Gastrocnemius medialis (tissue), 4 donors: ENCODE measurements at regions not wholly inside any gene's neighbourhood (a gene's known extent, or its start where the extent isn't known, plus 50 kb on each side); places are given as distances from the start of the nearest gene placed in this dataset.

Source experiments
- ATAC-seq, 2 donors: fragments of 150-250 bp; one replicate each; pipeline ENCODE4 v1.9.1; 2016
- DNase-seq, 2 donors: peaks; one replicate each; pipeline ENCODE4 v3.0.0-alpha.2; 2019
- H3K27ac ChIP-seq, 4 donors: fragments of 200-600 bp; sonication (generic); 1 replicate in 1 of 4; 2 replicates in 3 of 4; pipeline ENCODE4 v1.5.1; 2016 to 2018; ENCODE audit warnings: mild to moderate bottlenecking in 2 of 4, moderate library complexity in 1 of 4
- H3K27me3 ChIP-seq, 3 donors: fragments of 200-600 bp; sonication (generic) in 2 of 3; 1 replicate in 1 of 3; 2 replicates in 2 of 3; pipeline versions ENCODE4 v1.5.1 to v1.6.0; 2016 to 2019; ENCODE audit warnings: mild to moderate bottlenecking in 1 of 3, moderate library complexity in 1 of 3
- H3K36me3 ChIP-seq, 2 donors: fragments of 200-600 bp; sonication (generic) in 1 of 2; one replicate each; pipeline ENCODE4 v1.5.1; 2017 to 2018
- H3K4me1 ChIP-seq, 2 donors: fragments of 200-600 bp; sonication (generic) in 1 of 2; one replicate each; pipeline ENCODE4 v1.5.1; 2016 to 2017; ENCODE audit warnings: mild to moderate bottlenecking in 2 of 2
- H3K4me3 ChIP-seq, 4 donors: fragments of 200-600 bp; sonication (generic) in 3 of 4; 1 replicate in 1 of 4; 2 replicates in 3 of 4; pipeline ENCODE4 v1.5.1; 2016 to 2019; ENCODE audit warnings: mild to moderate bottlenecking in 2 of 4
- H3K9me3 ChIP-seq, 3 donors: fragments of 200-600 bp; sonication (generic) in 2 of 3; 1 replicate in 1 of 3; 2 replicates in 2 of 3; pipeline ENCODE4 v1.5.1; 2016 to 2019
- POLR2A ChIP-seq, 2 donors: fragments of 450-650 bp; IDR thresholded peaks; one replicate each; pipeline ENCODE4 v1.6.1; 2017; ENCODE audit warnings: antibody characterized with exemption in 2 of 2, mild to moderate bottlenecking in 2 of 2, moderate library complexity in 2 of 2
- in situ Hi-C, 4 donors: fragments of 200-750 bp; cut with MboI; loops; one replicate each; pipeline versions ENCODE4 v1.15.0 to v1.8.0; 2017; ENCODE audit warnings: low sequenced_read_pairs in 4 of 4
- intact Hi-C: fragments of 100-400 bp; cut with DNase I; formaldehyde crosslinking; loops from one replicate; pipeline ENCODE4 v1.15.1; 2023; ENCODE audit warnings: low total_unique reads
- TF ChIP-seq, protein P1 (sequence below), 5 experiments: fragments of 450-650 bp in 3 of 5; fragments of 200-600 bp in 2 of 5; sonication (generic) in 2 of 5; IDR thresholded peaks in 4 of 5; conservative IDR thresholded peaks in 1 of 5; 1 replicate in 4 of 5; 2 replicates in 1 of 5; pipeline ENCODE4 v1.5.1; 2016 to 2019; ENCODE audit warnings: antibody characterized with exemption in 5 of 5, mild to moderate bottlenecking in 3 of 5, moderate library complexity in 3 of 5

DNA sequence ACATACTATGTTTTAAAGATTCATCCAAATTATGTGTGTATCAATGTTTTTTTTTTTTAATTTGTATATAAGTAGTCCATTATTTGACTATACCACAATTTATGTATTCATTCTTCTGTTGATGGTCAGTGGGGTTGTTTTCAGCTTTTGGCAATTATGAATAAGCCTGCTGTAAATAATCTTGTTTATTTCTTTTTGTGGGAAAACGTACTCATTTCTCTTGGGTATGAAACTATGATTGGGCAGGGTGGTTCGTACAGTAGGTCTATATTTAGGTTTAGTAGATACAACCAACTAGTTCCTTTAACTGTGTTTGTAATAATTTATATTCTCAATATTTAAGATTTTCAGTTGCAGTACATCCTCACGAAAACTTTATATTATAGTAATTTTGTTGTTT is 329.2 kb downstream of the LPIN1 start:
- TF ChIP-seq, protein P1, sequence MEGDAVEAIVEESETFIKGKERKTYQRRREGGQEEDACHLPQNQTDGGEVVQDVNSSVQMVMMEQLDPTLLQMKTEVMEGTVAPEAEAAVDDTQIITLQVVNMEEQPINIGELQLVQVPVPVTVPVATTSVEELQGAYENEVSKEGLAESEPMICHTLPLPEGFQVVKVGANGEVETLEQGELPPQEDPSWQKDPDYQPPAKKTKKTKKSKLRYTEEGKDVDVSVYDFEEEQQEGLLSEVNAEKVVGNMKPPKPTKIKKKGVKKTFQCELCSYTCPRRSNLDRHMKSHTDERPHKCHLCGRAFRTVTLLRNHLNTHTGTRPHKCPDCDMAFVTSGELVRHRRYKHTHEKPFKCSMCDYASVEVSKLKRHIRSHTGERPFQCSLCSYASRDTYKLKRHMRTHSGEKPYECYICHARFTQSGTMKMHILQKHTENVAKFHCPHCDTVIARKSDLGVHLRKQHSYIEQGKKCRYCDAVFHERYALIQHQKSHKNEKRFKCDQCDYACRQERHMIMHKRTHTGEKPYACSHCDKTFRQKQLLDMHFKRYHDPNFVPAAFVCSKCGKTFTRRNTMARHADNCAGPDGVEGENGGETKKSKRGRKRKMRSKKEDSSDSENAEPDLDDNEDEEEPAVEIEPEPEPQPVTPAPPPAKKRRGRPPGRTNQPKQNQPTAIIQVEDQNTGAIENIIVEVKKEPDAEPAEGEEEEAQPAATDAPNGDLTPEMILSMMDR (IDR thresholded peaks at IDR 0.05 in 4 of 5, conservative IDR thresholded peaks at IDR 0.05 in 1 of 5), result no peak
- TF ChIP-seq POLR2A (IDR thresholded peaks at IDR 0.05), result no peak
- no peaks in the 10 kb centered on the region for H3K27me3 ChIP-seq
- in situ Hi-C loops, result no loop called here

DNA sequence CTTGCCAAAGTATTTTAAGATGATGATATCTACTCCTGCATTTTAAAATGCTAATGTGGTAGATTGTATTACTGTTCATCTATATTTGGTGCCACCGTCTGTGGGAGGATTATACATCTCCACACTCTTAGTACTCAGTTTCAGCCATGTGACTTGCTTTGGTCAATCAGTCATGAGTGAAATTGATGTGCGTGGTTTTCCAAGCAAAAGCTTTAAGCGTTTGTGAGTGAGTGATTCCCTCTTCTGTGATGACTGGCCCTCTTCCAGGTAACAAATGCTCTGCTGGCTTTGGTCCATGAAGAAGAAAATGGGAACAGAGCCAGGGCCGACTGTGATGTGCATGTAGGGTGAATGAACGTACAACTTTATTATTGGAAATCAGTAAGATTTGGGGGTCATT is 330.4 kb downstream of the LPIN1 start:
- in situ Hi-C loops, result no loop called here
- no peak for TF ChIP-seq POLR2A (IDR thresholded peaks at IDR 0.05)
- TF ChIP-seq, protein P1 (IDR thresholded peaks at IDR 0.05 in 4 of 5, conservative IDR thresholded peaks at IDR 0.05 in 1 of 5), result no peak

More for the DNA sequence above, 329.2 kb downstream of the LPIN1 start:
- no peaks in the 10 kb centered on the region for H3K9me3 ChIP-seq
- H3K36me3 ChIP-seq, result no peaks in the 10 kb centered on the region
- H3K4me1 ChIP-seq, result no peaks in the 10 kb centered on the region
- no peak overlapping the region for H3K4me3 ChIP-seq
- no peak for DNase-seq
- intact Hi-C loops, result no loop called here
- no peak for ATAC-seq
- no peak overlapping the region for H3K27ac ChIP-seq

DNA sequence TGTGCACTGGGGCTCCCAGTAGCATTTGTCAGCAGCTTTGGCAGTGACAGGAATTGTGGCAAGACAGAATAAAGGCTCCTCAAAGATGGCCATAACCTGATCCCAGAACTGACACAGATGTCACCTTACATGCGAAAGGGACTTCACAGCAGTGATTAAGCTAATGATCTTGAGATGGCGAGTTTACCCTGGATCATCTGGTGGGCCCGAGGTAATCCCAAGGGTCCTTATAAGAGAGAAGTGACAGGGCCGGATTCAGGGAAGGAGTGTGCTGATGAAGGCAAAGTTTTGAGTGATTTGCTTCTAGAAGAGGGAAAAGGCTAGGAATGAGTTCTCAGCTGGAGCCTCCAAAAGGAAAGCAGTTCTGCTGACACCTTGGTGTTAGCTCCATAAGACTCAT is 333.9 kb downstream of the LPIN1 start:
- Histone ChIP-seq H3K27ac (no peak overlapping the region), H3K9me3 (no peaks in the 10 kb centered on the region), H3K36me3 (no peaks in the 10 kb centered on the region), H3K27me3 (no peaks in the 10 kb centered on the region), H3K4me1 (no peaks in the 10 kb centered on the region), H3K4me3 (no peak overlapping the region)
- no peak for TF ChIP-seq POLR2A (IDR thresholded peaks at IDR 0.05)
- TF ChIP-seq, protein P1 (IDR thresholded peaks at IDR 0.05 in 4 of 5, conservative IDR thresholded peaks at IDR 0.05 in 1 of 5), result no peak
- DNase-seq, result no peak
- intact Hi-C loops, result no loop called here
- in situ Hi-C loops, result no loop called here
- ATAC-seq, result no peak

More for the DNA sequence above, 330.4 kb downstream of the LPIN1 start:
- H3K9me3 ChIP-seq, result no peaks in the 10 kb centered on the region
- no peak for DNase-seq
- no peak overlapping the region for H3K4me3 ChIP-seq
- H3K4me1 ChIP-seq, result no peaks in the 10 kb centered on the region
- intact Hi-C loops, result no loop called here
- no peaks in the 10 kb centered on the region for H3K27me3 ChIP-seq
- ATAC-seq, result no peak
- H3K36me3 ChIP-seq, result no peaks in the 10 kb centered on the region
- no peak overlapping the region for H3K27ac ChIP-seq

DNA sequence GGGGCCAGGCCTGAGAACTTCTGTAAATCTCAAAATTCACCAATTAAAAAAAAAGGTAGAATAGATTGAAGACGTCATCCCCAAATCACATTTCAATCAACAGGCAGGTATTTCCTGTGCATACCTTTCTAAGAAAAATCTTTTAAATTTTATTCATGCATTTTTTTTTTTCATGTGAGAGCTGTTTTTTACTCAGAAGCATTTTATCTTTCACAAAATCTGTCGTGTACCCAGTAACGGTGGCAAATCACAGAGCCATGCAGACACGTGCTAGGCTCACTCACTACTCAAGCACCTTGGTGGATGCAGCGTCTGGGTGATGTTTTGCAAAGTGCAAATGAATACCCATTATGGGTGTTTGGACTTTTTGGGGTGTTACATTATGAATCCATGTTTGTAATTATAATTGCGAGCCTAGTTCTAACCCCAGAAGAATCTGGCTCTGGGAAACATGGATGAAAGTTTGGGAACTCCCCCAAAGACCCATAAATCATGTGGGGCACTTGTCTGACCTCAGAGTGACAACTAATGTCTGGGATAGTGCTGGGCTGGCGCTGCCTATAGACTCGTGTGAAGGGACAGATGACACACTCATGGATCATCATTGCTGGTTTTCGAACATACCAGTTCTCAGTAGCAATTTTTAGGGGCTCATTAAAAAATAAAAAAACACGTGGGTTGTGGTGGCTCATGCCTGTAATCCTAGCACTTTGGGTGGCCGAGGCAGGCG is 335.2 kb downstream of the LPIN1 start:
- no peaks in the 10 kb centered on the region for H3K4me1 ChIP-seq
- DNase-seq, result no peak
- no peak for ATAC-seq
- no peaks in the 10 kb centered on the region for H3K27me3 ChIP-seq
- no peaks in the 10 kb centered on the region for H3K9me3 ChIP-seq
- in situ Hi-C loops (no loop called here), intact Hi-C loops (no loop called here)
- no peak overlapping the region for H3K27ac ChIP-seq
- no peak for TF ChIP-seq POLR2A (IDR thresholded peaks at IDR 0.05)
- TF ChIP-seq, protein P1 (IDR thresholded peaks at IDR 0.05 in 4 of 5, conservative IDR thresholded peaks at IDR 0.05 in 1 of 5), result no peak
- H3K4me3 ChIP-seq, result no peak overlapping the region
- no peaks in the 10 kb centered on the region for H3K36me3 ChIP-seq
